BE2C (cell line): ENCODE measurements at regions not wholly inside any gene's neighbourhood (a gene's known extent, or its start where the extent isn't known, plus 50 kb on each side); places are given as distances from the start of the nearest gene placed in this dataset.

ENCODE experiments used
- DNase-seq: peaks from one replicate; pipeline ENCODE4 v3.0.0-alpha.2; 2020
- H3K27me3 ChIP-seq: fragments of 250-450 bp; sonication (Bioruptor Pico); 2 replicates; pipeline ENCODE4 v1.5.1; 2020; ENCODE audit warnings: mild to moderate bottlenecking
- H3K36me3 ChIP-seq: fragments of 250-450 bp; sonication (Bioruptor Pico); 2 replicates; pipeline ENCODE4 v1.5.1; 2020; ENCODE audit warnings: mild to moderate bottlenecking
- H3K4me1 ChIP-seq: fragments of 250-450 bp; sonication (Bioruptor Pico); 2 replicates; pipeline ENCODE4 v1.5.1; 2020
- H3K4me3 ChIP-seq: 2 replicates; pipeline ENCODE4 v1.5.1; 2011; ENCODE audit warnings: low read depth, low read length
- H3K9me3 ChIP-seq: fragments of 250-450 bp; sonication (Bioruptor Pico); 2 replicates; pipeline ENCODE4 v1.5.1; 2020
- CTCF ChIP-seq: IDR thresholded peaks from 2 replicates; pipeline ENCODE4 v1.5.1; 2012; ENCODE audit warnings: mild to moderate bottlenecking, low read depth, low read length

GRCh38 chr20:48282591-48283228 lies 497.4 kb upstream of the SULF2 start:
- Histone ChIP-seq H3K27me3 (no peaks in the 10 kb centered on the region), H3K4me3 (no peak overlapping the region), H3K9me3 (no peaks in the 10 kb centered on the region), H3K36me3 (no peaks in the 10 kb centered on the region), H3K4me1 (peaks cover 20% of the 10 kb centered on the region)
- TF ChIP-seq CTCF, result no peak
- peak; percentile 64 for DNase-seq

- Histone ChIP-seq H3K4me1 (peaks cover 14% of the 10 kb centered on the region), H3K36me3 (no peaks in the 10 kb centered on the region)
Measured at GRCh38 chr20:48281501-48281900, 496.2 kb upstream of the SULF2 start.

GRCh38 chr20:48278961-48279481 lies 493.7 kb upstream of the SULF2 start:
- no peaks in the 10 kb centered on the region for H3K36me3 ChIP-seq
- DNase-seq, result no peak
- no peak for TF ChIP-seq CTCF

More at GRCh38 chr20:48281501-48281900, 496.2 kb upstream of the SULF2 start:
- H3K27me3 ChIP-seq, result no peaks in the 10 kb centered on the region
- DNase-seq, result no peak
- no peak for TF ChIP-seq CTCF
- no peaks in the 10 kb centered on the region for H3K9me3 ChIP-seq
- H3K4me3 ChIP-seq, result no peak overlapping the region

GRCh38 chr20:48277266-48277665 lies 492.0 kb upstream of the SULF2 start:
- H3K9me3 ChIP-seq, result no peaks in the 10 kb centered on the region
- no peaks in the 10 kb centered on the region for H3K36me3 ChIP-seq
- H3K27me3 ChIP-seq, result no peaks in the 10 kb centered on the region
- H3K4me3 ChIP-seq, result no peak overlapping the region
- DNase-seq, result no peak
- no peak for TF ChIP-seq CTCF
- peaks cover 10% of the 10 kb centered on the region for H3K4me1 ChIP-seq

More at GRCh38 chr20:48278961-48279481, 493.7 kb upstream of the SULF2 start:
- no peaks in the 10 kb centered on the region for H3K27me3 ChIP-seq
- peaks cover 10% of the 10 kb centered on the region for H3K4me1 ChIP-seq
- no peak overlapping the region for H3K4me3 ChIP-seq
- H3K9me3 ChIP-seq, result no peaks in the 10 kb centered on the region

GRCh38 chr20:48276021-48276342 lies 490.7 kb upstream of the SULF2 start:
- H3K4me1 ChIP-seq, result peaks cover 4% of the 10 kb centered on the region
- no peak for DNase-seq
- H3K27me3 ChIP-seq, result no peaks in the 10 kb centered on the region
- H3K9me3 ChIP-seq, result no peaks in the 10 kb centered on the region
- H3K36me3 ChIP-seq, result no peaks in the 10 kb centered on the region
- no peak for TF ChIP-seq CTCF
- H3K4me3 ChIP-seq, result no peak overlapping the region

GRCh38 chr20:48275286-48276020 lies 490.2 kb upstream of the SULF2 start:
- no peak for TF ChIP-seq CTCF
- H3K27me3 ChIP-seq, result no peaks in the 10 kb centered on the region
- H3K9me3 ChIP-seq, result no peaks in the 10 kb centered on the region
- no peak for DNase-seq
- H3K4me3 ChIP-seq, result no peak overlapping the region
- peaks cover 4% of the 10 kb centered on the region for H3K4me1 ChIP-seq
- H3K36me3 ChIP-seq, result no peaks in the 10 kb centered on the region
